SK-N-SH (cell line): ENCODE measurements at regions not wholly inside any gene's neighbourhood (a gene's known extent, or its start where the extent isn't known, plus 50 kb on each side); places are given as distances from the start of the nearest gene placed in this dataset.

ENCODE experiments used
- CTCF ChIA-PET: fragments of 300-600, 350-600 bp; formaldehyde crosslinking; extraction: SDS; loops from one replicate; lab custom pipeline; 2021; lab: Yijun Ruan, JAX
- POLR2A ChIA-PET: fragments of 350-600 bp; sonication (Branson Sonifier 250); formaldehyde crosslinking; extraction: SDS; loops from one replicate; lab custom pipeline; 2020; ENCODE audit warnings: antibody characterized with exemption, inconsistent platforms; lab: Yijun Ruan, JAX
- DNase-seq: peaks from one replicate; pipeline ENCODE4 v3.0.0; 2012
- H2AFZ ChIP-seq: fragments of 200-600 bp; sonication (generic); 2 replicates; pipeline ENCODE4 v1.8.1; 2016; ENCODE audit warnings: antibody characterized with exemption, mild to moderate bottlenecking, low read depth
- H3F3A ChIP-seq: fragments of 200-600 bp; sonication (generic); replicated peaks from 2 replicates; pipeline ENCODE3; 2016; ENCODE audit warnings: antibody characterized with exemption, mild to moderate bottlenecking; ENCODE audit not compliant: insufficient read depth
- H3K27ac ChIP-seq, 2 experiments: fragments of 200-500 bp in 1 of 2; fragments of 200-600 bp in 1 of 2; sonication (Bioruptor generic) in 1 of 2; sonication (generic), shearing (Covaris generic) in 1 of 2; 2 replicates each; pipeline versions ENCODE4 v1.5.1 to v1.6.1; 2014 to 2016; ENCODE audit warnings: low read depth in 2 of 2, inconsistent platforms in 1 of 2, low read length in 1 of 2, mild to moderate bottlenecking in 1 of 2, mixed read lengths in 1 of 2
- H3K27me3 ChIP-seq: fragments of 200-600 bp; sonication (generic), shearing (Covaris generic); 2 replicates; pipeline ENCODE4 v1.6.1; 2016; ENCODE audit warnings: mixed run types; ENCODE audit not compliant: insufficient read depth
- H3K36me3 ChIP-seq, 2 experiments: fragments of 200-500 bp in 1 of 2; fragments of 200-600 bp in 1 of 2; sonication (Bioruptor generic) in 1 of 2; sonication (generic) in 1 of 2; replicated peaks in 1 of 2; 2 replicates each; pipeline versions ENCODE3 to v1.5.1; 2014 to 2016; ENCODE audit warnings: low read length in 1 of 2, mild to moderate bottlenecking in 1 of 2; ENCODE audit not compliant: insufficient read depth in 2 of 2, control insufficient read depth in 1 of 2
- H3K4me1 ChIP-seq, 2 experiments: fragments of 200-500 bp in 1 of 2; fragments of 200-600 bp in 1 of 2; sonication (Bioruptor generic) in 1 of 2; sonication (generic), shearing (Covaris generic) in 1 of 2; 2 replicates each; pipeline versions ENCODE4 v1.5.1 to v1.6.1; 2014 to 2016; ENCODE audit warnings: low read depth in 1 of 2, low read length in 1 of 2, mixed run types in 1 of 2; ENCODE audit not compliant: insufficient read depth in 2 of 2, control insufficient read depth in 1 of 2
- H3K4me2 ChIP-seq: fragments of 200-600 bp; sonication (generic), shearing (Covaris generic); 2 replicates; pipeline ENCODE4 v1.6.1; 2017; ENCODE audit warnings: mixed run types
- H3K4me3 ChIP-seq, 2 experiments: fragments of 200-500 bp in 1 of 2; fragments of 200-600 bp in 1 of 2; sonication (Bioruptor generic) in 1 of 2; sonication (generic), shearing (Covaris generic) in 1 of 2; 2 replicates each; pipeline versions ENCODE4 v1.5.1 to v1.8.1; 2014 to 2016; ENCODE audit warnings: low read depth in 2 of 2, inconsistent platforms in 1 of 2, low read length in 1 of 2, mild to moderate bottlenecking in 1 of 2, mixed read lengths in 1 of 2, moderate library complexity in 1 of 2
- H3K79me2 ChIP-seq: fragments of 200-600 bp; sonication (generic); 2 replicates; pipeline ENCODE4 v1.8.1; 2017; ENCODE audit warnings: mild to moderate bottlenecking; ENCODE audit not compliant: insufficient read depth
- H3K9ac ChIP-seq: fragments of 200-600 bp; sonication (generic); 2 replicates; pipeline ENCODE4 v1.6.1; 2017; ENCODE audit warnings: mixed run types
- H3K9me2 ChIP-seq: fragments of 200-600 bp; sonication (generic); 2 replicates; pipeline ENCODE4 v1.6.1; 2017; ENCODE audit warnings: mixed run types
- H3K9me3 ChIP-seq: fragments of 200-600 bp; sonication (generic); 2 replicates; pipeline ENCODE4 v1.6.1; 2017; ENCODE audit warnings: mixed run types, mild to moderate bottlenecking, moderate library complexity
- H4K20me1 ChIP-seq: fragments of 200-600 bp; sonication (generic); 2 replicates; pipeline ENCODE4 v1.6.1; 2017; ENCODE audit warnings: mild to moderate bottlenecking, mixed run types; ENCODE audit not compliant: insufficient read depth
- EP300 ChIP-seq, 2 experiments: IDR thresholded peaks; 2 replicates each; pipeline versions ENCODE4 v1.4.0 to v1.6.1; 2012; ENCODE audit warnings: borderline replicate concordance in 1 of 2, low read depth in 1 of 2, low read length in 1 of 2
- EZH2phosphoT487 ChIP-seq: fragments of 200-600 bp; sonication (generic); IDR thresholded peaks from 2 replicates; pipeline ENCODE4 v1.6.1; 2017; ENCODE audit warnings: low read depth, mixed run types, mild to moderate bottlenecking, antibody characterized with exemption, moderate library complexity, borderline replicate concordance
- FOSL2 ChIP-seq: IDR thresholded peaks from 2 replicates; pipeline ENCODE4 v1.4.0; 2012; ENCODE audit warnings: low read depth, mild to moderate bottlenecking, moderate library complexity, borderline replicate concordance
- FOXM1 ChIP-seq: IDR thresholded peaks from 2 replicates; pipeline ENCODE4 v1.4.0; 2012; ENCODE audit warnings: low read depth, mild to moderate bottlenecking
- GABPA ChIP-seq: IDR thresholded peaks from 2 replicates; pipeline ENCODE4 v1.4.0; 2012; ENCODE audit warnings: low read depth, mild to moderate bottlenecking
- IRF3 ChIP-seq: fragments of 150-350 bp; IDR thresholded peaks from 2 replicates; pipeline ENCODE4 v1.6.1; 2016; ENCODE audit warnings: mild to moderate bottlenecking, low read depth, low read length
- JUND ChIP-seq: IDR thresholded peaks from 2 replicates; pipeline ENCODE4 v1.4.0; 2012
- MAX ChIP-seq: IDR thresholded peaks from 2 replicates; pipeline ENCODE4 v1.4.0; 2012; ENCODE audit warnings: low read depth
- MEF2A ChIP-seq: IDR thresholded peaks from 2 replicates; pipeline ENCODE4 v1.4.0; 2012; ENCODE audit warnings: low read depth, borderline replicate concordance
- NFIC ChIP-seq: IDR thresholded peaks from 2 replicates; pipeline ENCODE4 v1.4.0; 2012; ENCODE audit warnings: borderline replicate concordance
- POLR2AphosphoS5 ChIP-seq: IDR thresholded peaks from 2 replicates; pipeline ENCODE4 v1.6.1; 2012; ENCODE audit warnings: low read depth, low read length
- RCOR1 ChIP-seq: fragments of 150-350 bp; IDR thresholded peaks from 2 replicates; pipeline ENCODE4 v1.6.1; 2017; ENCODE audit warnings: antibody characterized with exemption, low read length
- RXRA ChIP-seq: IDR thresholded peaks from 2 replicates; pipeline ENCODE4 v1.4.0; 2012; ENCODE audit warnings: low read depth, mild to moderate bottlenecking, borderline replicate concordance
- SIN3A ChIP-seq: IDR thresholded peaks from 2 replicates; pipeline ENCODE4 v1.6.1; 2012; ENCODE audit warnings: low read depth, mild to moderate bottlenecking, low read length, moderate library complexity, borderline replicate concordance
- SMC3 ChIP-seq: IDR thresholded peaks from 2 replicates; pipeline ENCODE4 v1.6.1; 2012; ENCODE audit warnings: low read depth, low read length, improper control_type of control experiment
- USF2 ChIP-seq: fragments of 150-350 bp; IDR thresholded peaks from 2 replicates; pipeline ENCODE4 v1.6.1; 2017; ENCODE audit warnings: antibody characterized with exemption, low read length, low read depth, borderline replicate concordance
- YY1 ChIP-seq: IDR thresholded peaks from 2 replicates; pipeline ENCODE4 v1.4.0; 2012; ENCODE audit warnings: low read depth, mild to moderate bottlenecking
- ZBTB33 ChIP-seq: IDR thresholded peaks from 2 replicates; pipeline ENCODE4 v1.4.0; 2012; ENCODE audit warnings: low read depth, borderline replicate concordance
- WGBS: methylation state at CpG from one replicate; pipeline ENCODE4 v1.1.6; 2017; ENCODE audit warnings: low lambda C conversion rate; 5-methylcytosine and 5-hydroxymethylcytosine counted together

GRCh38 chr15:96612917-96613316 is 282.4 kb downstream of the NR2F2 start:
- Histone ChIP-seq H3K4me2 (no peak overlapping the region), H3K9me3 (peaks cover 5% of the 10 kb centered on the region; the same call in 1 of the 2 replicates), H3F3A (no peaks in the 10 kb centered on the region), H3K27ac (no peak overlapping the region), H3K4me1 (no peaks in the 10 kb centered on the region), H3K36me3 (no peaks in the 10 kb centered on the region), H3K27me3 (no peaks in the 10 kb centered on the region), H3K9me2 (no peaks in the 10 kb centered on the region), H3K9ac (no peak overlapping the region), H4K20me1 (no peaks in the 10 kb centered on the region), H2AFZ (no peak overlapping the region), H3K79me2 (no peaks in the 10 kb centered on the region), H3K4me3 (no peak overlapping the region)
- no peak for TF ChIP-seq GABPA
- TF ChIP-seq IRF3 = no peak
- TF ChIP-seq JUND = no peak
- no peak for TF ChIP-seq EZH2phosphoT487
- no peak for TF ChIP-seq USF2
- no peak for TF ChIP-seq MAX
- TF ChIP-seq FOXM1 = no peak
- TF ChIP-seq YY1 = no peak
- TF ChIP-seq EP300 (IDR thresholded peaks at IDR 0.05; ENCODE audit: borderline replicate concordance in 1 of 2, low read depth in 1 of 2, low read length in 1 of 2) = no peak
- no peak for TF ChIP-seq RXRA
- TF ChIP-seq POLR2AphosphoS5 = no peak
- TF ChIP-seq MEF2A = no peak
- no peak for TF ChIP-seq NFIC
- no peak for TF ChIP-seq SIN3A
- no peak for TF ChIP-seq ZBTB33
- POLR2A ChIA-PET = no interaction called here
- WGBS = 0% methylated on average over 1 of the region's 1 CpG
- CTCF ChIA-PET = interaction anchor here (1.1 to 1.2 kb wide), 2 partner anchors 14 to 267 kb away, joined by 3 read pairs; no protein-coding TSS in a partner anchor
- DNase-seq = no peak

GRCh38 chr15:96619174-96619573 is 288.7 kb downstream of the NR2F2 start:
- POLR2A ChIA-PET = no interaction called here
- TF ChIP-seq USF2 (no peak), SMC3 (no peak), IRF3 (no peak), FOXM1 (no peak), RCOR1 (no peak), EP300 (IDR thresholded peaks at IDR 0.05; ENCODE audit: borderline replicate concordance in 1 of 2, low read depth in 1 of 2, low read length in 1 of 2) (no peak), FOSL2 (no peak)

More at GRCh38 chr15:96619174-96619573, 288.7 kb downstream of the NR2F2 start:
- Histone ChIP-seq H2AFZ (no peak overlapping the region), H3K9ac (no peak overlapping the region), H3K9me2 (no peaks in the 10 kb centered on the region), H3K36me3 (no peaks in the 10 kb centered on the region), H3F3A (no peaks in the 10 kb centered on the region), H3K79me2 (no peaks in the 10 kb centered on the region), H3K4me1 (no peaks in the 10 kb centered on the region), H3K27ac (no peak overlapping the region), H3K4me2 (no peak overlapping the region), H3K4me3 (no peak overlapping the region), H3K9me3 (0 out of 2 replicates have a peak, but pooled peaks cover 3% of the 10 kb centered on the region), H3K27me3 (no peaks in the 10 kb centered on the region), H4K20me1 (no peaks in the 10 kb centered on the region)
- CTCF ChIA-PET = no interaction called here
- 7% methylated on average over 5 of the region's 6 CpGs for WGBS
- DNase-seq = no peak
